ENCODE measurements at regions not wholly inside any gene's neighbourhood (a gene's known extent, or its start where the extent isn't known, plus 50 kb on each side); places are given as distances from the start of the nearest gene placed in this dataset.
A peak's percentile ranks its signal among the peaks of the same experiment; 100 is the strongest.

GRCh38 chr10:121241337-121241736 is 356.9 kb downstream of the FGFR2 start:
- DNase-seq (ENCODE audit: low read depth), result no peak

GRCh38 chr10:121242741-121243608 is 355.3 kb downstream of the FGFR2 start:
- no peak for DNase-seq (ENCODE audit: low read depth)

GRCh38 chr10:121243609-121244241 is 354.5 kb downstream of the FGFR2 start:
- no peak for DNase-seq (ENCODE audit: low read depth)

GRCh38 chr10:121244818-121245217 is 353.4 kb downstream of the FGFR2 start:
- no peak for DNase-seq (ENCODE audit: low read depth)

- no peak for DNase-seq (ENCODE audit: low read depth)
Observed at GRCh38 chr10:121245754-121246153, 352.5 kb downstream of the FGFR2 start.

- DNase-seq (ENCODE audit: low read depth), result no peak
Observed at GRCh38 chr10:121248266-121248665, 350.0 kb downstream of the FGFR2 start.

- no peak for DNase-seq (ENCODE audit: low read depth)
Observed at GRCh38 chr10:121250995-121251764, 347.1 kb downstream of the FGFR2 start.

GRCh38 chr10:121252756-121253155 is 345.5 kb downstream of the FGFR2 start:
- DNase-seq (ENCODE audit: low read depth), result no peak

GRCh38 chr10:121260377-121260776 is 337.9 kb downstream of the FGFR2 start:
- peak; percentile 4 for DNase-seq (ENCODE audit: low read depth)

- DNase-seq (ENCODE audit: low read depth), result no peak
Observed at GRCh38 chr10:121261665-121262064, 336.6 kb downstream of the FGFR2 start.

GRCh38 chr10:121262774-121263430 is 335.3 kb downstream of the FGFR2 start:
- DNase-seq (ENCODE audit: low read depth), result no peak

GRCh38 chr10:121263431-121263783 is 334.8 kb downstream of the FGFR2 start:
- DNase-seq (ENCODE audit: low read depth), result no peak

GRCh38 chr10:121265360-121266123 is 332.7 kb downstream of the FGFR2 start:
- DNase-seq (ENCODE audit: low read depth), result no peak

GRCh38 chr10:121266370-121266769 is 331.9 kb downstream of the FGFR2 start:
- no peak for DNase-seq (ENCODE audit: low read depth)

GRCh38 chr10:121267236-121268003 is 330.8 kb downstream of the FGFR2 start:
- no peak for DNase-seq (ENCODE audit: low read depth)

GRCh38 chr10:121268363-121268762 is 329.9 kb downstream of the FGFR2 start:
- DNase-seq (ENCODE audit: low read depth), result no peak

- no peak for DNase-seq (ENCODE audit: low read depth)
Observed at GRCh38 chr10:121268863-121269432, 329.3 kb downstream of the FGFR2 start.

GRCh38 chr10:121270906-121271305 is 327.3 kb downstream of the FGFR2 start:
- DNase-seq (ENCODE audit: low read depth), result no peak

GRCh38 chr10:121276046-121276445 is 322.2 kb downstream of the FGFR2 start:
- no peak for DNase-seq (ENCODE audit: low read depth)

GRCh38 chr10:121276822-121277221 is 321.4 kb downstream of the FGFR2 start:
- DNase-seq (ENCODE audit: low read depth), result no peak

Data from iris pigment epithelial cell (primary cell).